WTC11 (cell line): ENCODE measurements at regions not wholly inside any gene's neighbourhood (a gene's known extent, or its start where the extent isn't known, plus 50 kb on each side); places are given as distances from the start of the nearest gene placed in this dataset.

Source experiments
- ATF1 ChIP-seq: sonication (generic); formaldehyde crosslinking; IDR thresholded peaks from 2 replicates; pipeline ENCODE4 v1.8.1; 2023; ENCODE audit warnings: mild to moderate bottlenecking, moderate library complexity, missing genetic modification reagents
- CTCF ChIP-seq: fragments of 200-600 bp; IDR thresholded peaks from 2 replicates; pipeline ENCODE4 v1.8.0; 2022; ENCODE audit warnings: antibody characterized with exemption
- ELF4 ChIP-seq: sonication (generic); formaldehyde crosslinking; IDR thresholded peaks from 2 replicates; pipeline ENCODE4 v1.8.1; 2022; ENCODE audit warnings: low read depth, mild to moderate bottlenecking, moderate library complexity, missing genetic modification reagents
- FOXK1 ChIP-seq: sonication (generic); formaldehyde crosslinking; IDR thresholded peaks from 2 replicates; pipeline ENCODE4 v1.8.0; 2022; ENCODE audit warnings: mild to moderate bottlenecking, moderate library complexity, missing genetic modification reagents
- FOXP4 ChIP-seq: sonication (generic); formaldehyde crosslinking; IDR thresholded peaks from 2 replicates; pipeline ENCODE4 v1.8.0; 2022; ENCODE audit warnings: mild to moderate bottlenecking, missing genetic modification reagents
- TEAD4 ChIP-seq: sonication (generic); formaldehyde crosslinking; IDR thresholded peaks from 2 replicates; pipeline ENCODE4 v1.8.0; 2022; ENCODE audit warnings: mild to moderate bottlenecking, missing genetic modification reagents
- TP53 ChIP-seq: sonication (generic); formaldehyde crosslinking; IDR thresholded peaks from 2 replicates; pipeline ENCODE4 v1.8.1; 2023; ENCODE audit warnings: mild to moderate bottlenecking, missing genetic modification reagents
- USF2 ChIP-seq: sonication (generic); formaldehyde crosslinking; IDR thresholded peaks from 2 replicates; pipeline ENCODE4 v1.8.1; 2023; ENCODE audit warnings: mild to moderate bottlenecking, missing genetic modification reagents, moderate library complexity
- ZBTB43 ChIP-seq: sonication (generic); formaldehyde crosslinking; IDR thresholded peaks from 2 replicates; pipeline ENCODE4 v1.8.1; 2023; ENCODE audit warnings: mild to moderate bottlenecking, missing genetic modification reagents
- ZSCAN18 ChIP-seq: fragments of 250-450 bp; sonication (Bioruptor Pico); IDR thresholded peaks from 2 replicates; pipeline ENCODE4 v2.1.2; 2022; ENCODE audit warnings: mild to moderate bottlenecking, moderate library complexity
- TF ChIP-seq, protein P1 (sequence below): sonication (generic); formaldehyde crosslinking; IDR thresholded peaks from 2 replicates; pipeline ENCODE4 v1.8.0; 2022; ENCODE audit warnings: mild to moderate bottlenecking, missing genetic modification reagents
- TF ChIP-seq, protein P2 (sequence below): fragments of 250-450 bp; sonication (Bioruptor Pico); IDR thresholded peaks from 2 replicates; pipeline ENCODE4 v1.9.0; 2021; ENCODE audit warnings: mild to moderate bottlenecking
- TF ChIP-seq, protein P3 (sequence below): sonication (generic); formaldehyde crosslinking; IDR thresholded peaks from 2 replicates; pipeline ENCODE4 v1.8.1; 2023; ENCODE audit warnings: mild to moderate bottlenecking, moderate library complexity, missing genetic modification reagents
- TF ChIP-seq, protein P4 (sequence below): sonication (generic); formaldehyde crosslinking; conservative IDR thresholded peaks from 2 replicates; pipeline ENCODE4 v1.8.1; 2023; ENCODE audit warnings: mild to moderate bottlenecking, low read depth, missing genetic modification reagents, moderate library complexity

GRCh38 chr6:134537146-134537555 is 219.2 kb upstream of the SGK1 start:
- TF ChIP-seq ZSCAN18 (no peak), ZBTB43 (no peak), FOXP4 (CRISPR knock-in tag) (no peak), FOXK1 (CRISPR knock-in tag) (no peak), USF2 (CRISPR knock-in tag) (no peak), CTCF (no peak), ATF1 (no peak), ELF4 (no peak), TEAD4 (no peak), TP53 (CRISPR knock-in tag) (no peak)
- TF ChIP-seq, protein P1, sequence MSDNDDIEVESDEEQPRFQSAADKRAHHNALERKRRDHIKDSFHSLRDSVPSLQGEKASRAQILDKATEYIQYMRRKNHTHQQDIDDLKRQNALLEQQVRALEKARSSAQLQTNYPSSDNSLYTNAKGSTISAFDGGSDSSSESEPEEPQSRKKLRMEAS, result no peak
- TF ChIP-seq, protein P2, sequence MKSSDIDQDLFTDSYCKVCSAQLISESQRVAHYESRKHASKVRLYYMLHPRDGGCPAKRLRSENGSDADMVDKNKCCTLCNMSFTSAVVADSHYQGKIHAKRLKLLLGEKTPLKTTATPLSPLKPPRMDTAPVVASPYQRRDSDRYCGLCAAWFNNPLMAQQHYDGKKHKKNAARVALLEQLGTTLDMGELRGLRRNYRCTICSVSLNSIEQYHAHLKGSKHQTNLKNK, result no peak
- TF ChIP-seq, protein P3, sequence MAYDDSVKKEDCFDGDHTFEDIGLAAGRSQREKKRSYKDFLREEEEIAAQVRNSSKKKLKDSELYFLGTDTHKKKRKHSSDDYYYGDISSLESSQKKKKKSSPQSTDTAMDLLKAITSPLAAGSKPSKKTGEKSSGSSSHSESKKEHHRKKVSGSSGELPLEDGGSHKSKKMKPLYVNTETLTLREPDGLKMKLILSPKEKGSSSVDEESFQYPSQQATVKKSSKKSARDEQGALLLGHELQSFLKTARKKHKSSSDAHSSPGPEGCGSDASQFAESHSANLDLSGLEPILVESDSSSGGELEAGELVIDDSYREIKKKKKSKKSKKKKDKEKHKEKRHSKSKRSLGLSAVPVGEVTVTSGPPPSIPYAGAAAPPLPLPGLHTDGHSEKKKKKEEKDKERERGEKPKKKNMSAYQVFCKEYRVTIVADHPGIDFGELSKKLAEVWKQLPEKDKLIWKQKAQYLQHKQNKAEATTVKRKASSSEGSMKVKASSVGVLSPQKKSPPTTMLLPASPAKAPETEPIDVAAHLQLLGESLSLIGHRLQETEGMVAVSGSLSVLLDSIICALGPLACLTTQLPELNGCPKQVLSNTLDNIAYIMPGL (CRISPR knock-in tag), result no peak
- TF ChIP-seq, protein P4, sequence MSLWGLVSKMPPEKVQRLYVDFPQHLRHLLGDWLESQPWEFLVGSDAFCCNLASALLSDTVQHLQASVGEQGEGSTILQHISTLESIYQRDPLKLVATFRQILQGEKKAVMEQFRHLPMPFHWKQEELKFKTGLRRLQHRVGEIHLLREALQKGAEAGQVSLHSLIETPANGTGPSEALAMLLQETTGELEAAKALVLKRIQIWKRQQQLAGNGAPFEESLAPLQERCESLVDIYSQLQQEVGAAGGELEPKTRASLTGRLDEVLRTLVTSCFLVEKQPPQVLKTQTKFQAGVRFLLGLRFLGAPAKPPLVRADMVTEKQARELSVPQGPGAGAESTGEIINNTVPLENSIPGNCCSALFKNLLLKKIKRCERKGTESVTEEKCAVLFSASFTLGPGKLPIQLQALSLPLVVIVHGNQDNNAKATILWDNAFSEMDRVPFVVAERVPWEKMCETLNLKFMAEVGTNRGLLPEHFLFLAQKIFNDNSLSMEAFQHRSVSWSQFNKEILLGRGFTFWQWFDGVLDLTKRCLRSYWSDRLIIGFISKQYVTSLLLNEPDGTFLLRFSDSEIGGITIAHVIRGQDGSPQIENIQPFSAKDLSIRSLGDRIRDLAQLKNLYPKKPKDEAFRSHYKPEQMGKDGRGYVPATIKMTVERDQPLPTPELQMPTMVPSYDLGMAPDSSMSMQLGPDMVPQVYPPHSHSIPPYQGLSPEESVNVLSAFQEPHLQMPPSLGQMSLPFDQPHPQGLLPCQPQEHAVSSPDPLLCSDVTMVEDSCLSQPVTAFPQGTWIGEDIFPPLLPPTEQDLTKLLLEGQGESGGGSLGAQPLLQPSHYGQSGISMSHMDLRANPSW, result no peak
